ENCODE measurements at regions not wholly inside any gene's neighbourhood (a gene's known extent, or its start where the extent isn't known, plus 50 kb on each side); places are given as distances from the start of the nearest gene placed in this dataset.

GRCh38 chr7:96527133-96527827 lies 182.4 kb downstream of the SEM1 start:
- intact Hi-C loops (cut with DNase I; ENCODE audit: low total_unique reads), result no loop called here
- no peak overlapping the region for H3K4me3 ChIP-seq (ENCODE audit: low read depth, poor library complexity, severe bottlenecking)
- no peak for TF ChIP-seq CTCF (IDR thresholded peaks at IDR 0.05)
- TF ChIP-seq POLR2A (IDR thresholded peaks at IDR 0.05), result no peak
- 66 to 68% methylated on average over 9 of the region's 9 CpGs for WGBS, 2 donors
- DNase-seq (ENCODE audit: low spot score in 2 of 2), result no peak

DNA sequence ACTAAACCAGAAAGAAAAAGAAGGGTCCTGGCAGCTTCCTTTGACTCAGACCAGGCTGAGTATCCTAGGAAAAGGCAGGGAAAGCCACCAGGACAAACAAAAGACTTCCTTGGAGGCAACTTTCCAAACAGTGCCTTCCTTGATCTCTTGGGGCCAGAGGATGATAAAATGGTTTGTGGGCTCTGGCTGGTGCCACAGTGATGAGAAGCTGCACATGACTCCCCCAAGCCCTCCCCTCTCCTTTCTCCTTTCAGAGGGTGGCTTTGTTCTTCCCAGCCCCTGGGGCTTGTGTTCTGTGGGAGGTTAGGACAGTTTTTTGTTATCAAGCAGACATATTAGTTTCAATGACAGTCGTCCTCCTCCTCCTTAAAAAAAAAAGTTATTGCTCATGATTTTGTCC lies 183.2 kb downstream of the SEM1 start:
- WGBS, 2 donors, result 47 to 62% methylated on average over 1 of the region's 1 CpG
- DNase-seq (ENCODE audit: low spot score in 2 of 2), result no peak
- intact Hi-C loops (cut with DNase I; ENCODE audit: low total_unique reads), result no loop called here
- no peak for TF ChIP-seq POLR2A (IDR thresholded peaks at IDR 0.05)
- no peak for TF ChIP-seq CTCF (IDR thresholded peaks at IDR 0.05)
- H3K4me3 ChIP-seq (ENCODE audit: low read depth, poor library complexity, severe bottlenecking), result no peak overlapping the region

- DNase-seq (ENCODE audit: low spot score in 2 of 2), result no peak
- 73 to 76% methylated on average over 13 of the region's 13 CpGs for WGBS, 2 donors
- intact Hi-C loops (cut with DNase I; ENCODE audit: low total_unique reads), result no loop called here
Measured at GRCh38 chr7:96521068-96521894, 188.4 kb downstream of the SEM1 start.

GRCh38 chr7:96508371-96508770 lies 186.5 kb upstream of the SLC25A13 start:
- WGBS, 2 donors, result 5 to 22% methylated on average over 1 of the region's 1 CpG
- TF ChIP-seq CTCF (IDR thresholded peaks at IDR 0.05), result no peak
- no peak for TF ChIP-seq POLR2A (IDR thresholded peaks at IDR 0.05)
- intact Hi-C loops (cut with DNase I; ENCODE audit: low total_unique reads), result no loop called here
- H3K4me3 ChIP-seq (ENCODE audit: low read depth, poor library complexity, severe bottlenecking), result no peak overlapping the region
- peak in 1 of 2 donors; percentile 50 for DNase-seq (ENCODE audit: low spot score in 2 of 2)

More at GRCh38 chr7:96521068-96521894, 188.4 kb downstream of the SEM1 start:
- no peak overlapping the region for H3K4me3 ChIP-seq (ENCODE audit: low read depth, poor library complexity, severe bottlenecking)
- TF ChIP-seq POLR2A (IDR thresholded peaks at IDR 0.05) (no peak), CTCF (IDR thresholded peaks at IDR 0.05) (no peak)

DNA sequence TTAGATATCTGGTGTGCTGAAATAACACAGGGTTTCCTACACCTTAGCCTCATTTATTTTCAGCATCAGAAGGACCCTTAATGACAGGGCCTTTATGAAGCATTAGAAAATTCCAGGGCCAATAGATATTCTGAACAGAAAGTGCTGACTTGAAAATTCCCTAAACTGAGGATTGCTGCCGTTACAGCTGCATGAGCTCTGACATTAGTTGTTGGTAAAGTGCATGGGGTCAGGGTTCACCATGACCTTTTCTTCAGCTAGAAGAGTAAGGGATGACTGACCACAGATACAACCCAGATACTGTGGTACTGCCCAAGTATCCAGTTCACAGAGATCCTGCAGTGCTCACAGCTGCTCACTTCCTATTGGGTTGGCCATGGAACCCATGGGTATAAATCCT lies 181.7 kb upstream of the SLC25A13 start:
- intact Hi-C loops (cut with DNase I; ENCODE audit: low total_unique reads), result no loop called here
- no peak overlapping the region for H3K4me3 ChIP-seq (ENCODE audit: low read depth, poor library complexity, severe bottlenecking)
- no peak for TF ChIP-seq CTCF (IDR thresholded peaks at IDR 0.05)
- no peak for TF ChIP-seq POLR2A (IDR thresholded peaks at IDR 0.05)
- no peak for DNase-seq (ENCODE audit: low spot score in 2 of 2)
- WGBS, 2 donors, result 63 to 76% methylated on average over 1 of the region's 1 CpG

All from lower leg skin (tissue), 4 donors.